Renal pelvis (tissue), 1 donor: ENCODE measurements at regions not wholly inside any gene's neighbourhood (a gene's known extent, or its start where the extent isn't known, plus 50 kb on each side); places are given as distances from the start of the nearest gene placed in this dataset.
"Not testable (repeated sequence)": the region's sequence is repeated elsewhere in the genome, so short reads cannot be mapped to it uniquely, and the experiment has no call there.

Experiments
- DNase-seq: peaks from one replicate; pipeline ENCODE4 v3.0.0-alpha.2; 2013

- DNase-seq: no peak
These were observed 207.7 kb downstream of the YTHDC2 start for GRCh38 chr5:113721171-113721570.

- peak; percentile 86 for DNase-seq
These were observed 209.5 kb downstream of the YTHDC2 start for GRCh38 chr5:113723021-113723420.

GRCh38 chr5:113735751-113736150, 222.3 kb downstream of the YTHDC2 start:
- DNase-seq: no peak

GRCh38 chr5:113742176-113742575, 228.7 kb downstream of the YTHDC2 start:
- DNase-seq: no peak

GRCh38 chr5:113742639-113743038, 229.1 kb downstream of the YTHDC2 start:
- DNase-seq: no peak

- DNase-seq: no peak
These were observed 234.9 kb downstream of the YTHDC2 start for GRCh38 chr5:113748403-113748802.

- no peak for DNase-seq
These were observed 235.8 kb downstream of the YTHDC2 start for GRCh38 chr5:113749334-113749733.

- not testable (repeated sequence) for DNase-seq
These were observed 239.7 kb downstream of the YTHDC2 start for GRCh38 chr5:113753182-113753581.

- DNase-seq: no peak
These were observed 242.0 kb downstream of the YTHDC2 start for GRCh38 chr5:113755516-113755915.

- DNase-seq: no peak
These were observed 244.0 kb downstream of the YTHDC2 start for GRCh38 chr5:113757508-113757907.

- no peak for DNase-seq
These were observed 246.0 kb downstream of the YTHDC2 start for GRCh38 chr5:113759505-113759904.

GRCh38 chr5:113760486-113760885, 247.0 kb downstream of the YTHDC2 start:
- no peak for DNase-seq

GRCh38 chr5:113761594-113761993, 248.1 kb downstream of the YTHDC2 start:
- no peak for DNase-seq

GRCh38 chr5:113764382-113764781, 250.9 kb downstream of the YTHDC2 start:
- DNase-seq: no peak

- not testable (repeated sequence) for DNase-seq
These were observed 253.3 kb downstream of the YTHDC2 start for GRCh38 chr5:113766827-113767226.

- no peak for DNase-seq
These were observed 257.2 kb downstream of the YTHDC2 start for GRCh38 chr5:113770648-113771047.

- no peak for DNase-seq
These were observed 258.0 kb downstream of the YTHDC2 start for GRCh38 chr5:113771483-113771882.

GRCh38 chr5:113776168-113776567, 262.7 kb downstream of the YTHDC2 start:
- DNase-seq: no peak

- no peak for DNase-seq
These were observed 263.5 kb downstream of the YTHDC2 start for GRCh38 chr5:113776832-113777525.

- no peak for DNase-seq
These were observed 264.7 kb downstream of the YTHDC2 start for GRCh38 chr5:113778147-113778546.

GRCh38 chr5:113788141-113788655, 274.7 kb downstream of the YTHDC2 start:
- DNase-seq: no peak

- no peak for DNase-seq
These were observed 276.3 kb downstream of the YTHDC2 start for GRCh38 chr5:113789769-113790168.

- DNase-seq: no peak
These were observed 279.3 kb downstream of the YTHDC2 start for GRCh38 chr5:113792806-113793205.

GRCh38 chr5:113794981-113795380, 281.5 kb downstream of the YTHDC2 start:
- DNase-seq: no peak
